ENCODE measurements at regions not wholly inside any gene's neighbourhood (a gene's known extent, or its start where the extent isn't known, plus 50 kb on each side); places are given as distances from the start of the nearest gene placed in this dataset.

GRCh38 chr1:238073991-238074390 is 183.3 kb upstream of the ZP4 start:
- TF ChIP-seq POLR2AphosphoS5 (IDR thresholded peaks at IDR 0.05; ENCODE audit: insufficient read depth in 1 of 2, low read depth in 1 of 2) (no peak), CTCF (IDR thresholded peaks at IDR 0.05) (no peak), POLR2A (IDR thresholded peaks at IDR 0.05) (no peak)

Measured in vagina (tissue), 2 donors.